Stimulated activated CD4-positive, alpha-beta T cell treated with anti-CD3 and anti-CD28 coated beads, Interleukin-1b, Interleukin-23, amount 100 ng/mL, for 24 hours (primary cell): ENCODE measurements at regions not wholly inside any gene's neighbourhood (a gene's known extent, or its start where the extent isn't known, plus 50 kb on each side); places are given as distances from the start of the nearest gene placed in this dataset.
"Not testable (repeated sequence)": the region's sequence is repeated elsewhere in the genome, so short reads cannot be mapped to it uniquely, and the experiment has no call there.

ENCODE experiments used
- DNase-seq, 4 experiments: peaks; one replicate each; pipeline ENCODE4 v3.0.0-alpha.2; 2020; ENCODE audit warnings: low read depth in 4 of 4, low spot score in 1 of 4

GRCh38 chr1:228939001-228939691 lies 203.9 kb downstream of the RHOU start:
- no peak for DNase-seq

GRCh38 chr1:228939881-228940392 lies 204.7 kb downstream of the RHOU start:
- no peak for DNase-seq

- DNase-seq = no peak
These were observed 205.2 kb downstream of the RHOU start for GRCh38 chr1:228940526-228940925.

GRCh38 chr1:228940926-228941325 lies 205.6 kb downstream of the RHOU start:
- no peak for DNase-seq

GRCh38 chr1:228941666-228942065 lies 206.4 kb downstream of the RHOU start:
- no peak for DNase-seq

GRCh38 chr1:228943436-228943835 lies 208.2 kb downstream of the RHOU start:
- no peak for DNase-seq

- DNase-seq = no peak
These were observed 209.0 kb downstream of the RHOU start for GRCh38 chr1:228944296-228944695.

GRCh38 chr1:228944935-228945371 lies 209.7 kb downstream of the RHOU start:
- no peak for DNase-seq

- DNase-seq = no peak
These were observed 210.6 kb downstream of the RHOU start for GRCh38 chr1:228945885-228946284.

GRCh38 chr1:228949617-228950016 lies 214.3 kb downstream of the RHOU start:
- DNase-seq = not testable (repeated sequence)

- no peak for DNase-seq
These were observed 217.9 kb downstream of the RHOU start for GRCh38 chr1:228953207-228953606.

- DNase-seq = not testable (repeated sequence)
These were observed 218.5 kb downstream of the RHOU start for GRCh38 chr1:228953808-228954207.

- DNase-seq = no peak
These were observed 220.4 kb downstream of the RHOU start for GRCh38 chr1:228955691-228956090.

GRCh38 chr1:228956864-228957263 lies 221.6 kb downstream of the RHOU start:
- DNase-seq = no peak

- DNase-seq = no peak
These were observed 222.3 kb downstream of the RHOU start for GRCh38 chr1:228957535-228957934.

- no peak for DNase-seq
These were observed 222.8 kb downstream of the RHOU start for GRCh38 chr1:228958121-228958520.

GRCh38 chr1:228958741-228959140 lies 223.5 kb downstream of the RHOU start:
- no peak for DNase-seq

GRCh38 chr1:228960705-228961104 lies 225.4 kb downstream of the RHOU start:
- no peak for DNase-seq

GRCh38 chr1:228961511-228961910 lies 226.2 kb downstream of the RHOU start:
- DNase-seq = no peak

- no peak for DNase-seq
These were observed 228.5 kb downstream of the RHOU start for GRCh38 chr1:228963795-228964177.

GRCh38 chr1:228964178-228965089 lies 229.2 kb downstream of the RHOU start:
- DNase-seq = no peak
